ENCODE measurements at regions not wholly inside any gene's neighbourhood (a gene's known extent, or its start where the extent isn't known, plus 50 kb on each side); places are given as distances from the start of the nearest gene placed in this dataset.

GRCh38 chr1:220322570-220322969, 50.3 kb upstream of the RAB3GAP2 start:
- DNase-seq (ENCODE audit: extremely low spot score) = no peak
- ChIA-PET CTCF (no interaction called here), POLR2A (no interaction called here)
- no peak for TF ChIP-seq FOXM1 (IDR thresholded peaks at IDR 0.05; ENCODE audit: borderline replicate concordance)
- TF ChIP-seq FOXK2 (IDR thresholded peaks at IDR 0.05) = no peak
- no peak for TF ChIP-seq LEF1 (IDR thresholded peaks at IDR 0.05; ENCODE audit: borderline replicate concordance)
- no peak for TF ChIP-seq CTBP1 (IDR thresholded peaks at IDR 0.05; ENCODE audit: borderline replicate concordance)
- TF ChIP-seq ELF4 (IDR thresholded peaks at IDR 0.05) = no peak
- no peak for TF ChIP-seq NFRKB (IDR thresholded peaks at IDR 0.05)
- no peak for TF ChIP-seq ARNT (IDR thresholded peaks at IDR 0.05)
